ENCODE measurements at regions not wholly inside any gene's neighbourhood (a gene's known extent, or its start where the extent isn't known, plus 50 kb on each side); places are given as distances from the start of the nearest gene placed in this dataset.

DNA sequence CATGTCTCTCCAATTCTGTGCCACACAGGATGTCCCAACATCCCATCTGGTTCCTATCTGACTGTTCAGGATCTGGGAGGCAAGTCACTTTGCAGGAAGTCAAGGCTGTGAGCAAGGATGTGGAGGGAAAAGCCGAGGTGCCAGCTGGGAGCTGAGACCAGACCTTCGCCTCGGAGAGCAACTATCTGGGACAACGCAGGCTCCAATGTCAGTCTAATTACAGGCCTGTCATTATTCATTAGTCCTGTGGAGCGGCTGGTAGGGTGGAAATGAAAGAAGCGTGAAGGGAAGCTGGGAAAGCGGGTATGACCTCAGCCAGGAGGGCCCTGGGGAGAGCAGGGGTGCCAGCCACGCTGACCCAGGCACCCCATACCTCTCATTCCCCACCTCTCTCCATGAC is 147.3 kb downstream of the UNC5CL start:
- Histone ChIP-seq H3K9me3 (ENCODE audit: insufficient read depth, low read length) (no peaks in the 10 kb centered on the region), H3K27me3 (ENCODE audit: low read length) (no peaks in the 10 kb centered on the region), H3K79me2 (ENCODE audit: insufficient read depth, low read length) (no peaks in the 10 kb centered on the region), H3K4me3 (ENCODE audit: insufficient read depth, low read length, poor library complexity, severe bottlenecking) (no peak overlapping the region), H2AFZ (ENCODE audit: low read depth, low read length, severe bottlenecking) (no peak overlapping the region), H3K9me2 (replicated peaks; ENCODE audit: insufficient read depth, low read length) (no peaks in the 10 kb centered on the region), H3K9ac (ENCODE audit: low read length) (no peak overlapping the region), H4K20me1 (ENCODE audit: low read depth, low read length) (no peaks in the 10 kb centered on the region), H3K27ac (ENCODE audit: low read depth, low read length) (no peak overlapping the region), H3K36me3 (ENCODE audit: low read length) (no peaks in the 10 kb centered on the region), H3F3A (ENCODE audit: insufficient read depth) (no peaks in the 10 kb centered on the region), H3K4me2 (ENCODE audit: low read depth, low read length, poor library complexity, severe bottlenecking) (no peak overlapping the region)
- TF ChIP-seq EZH2phosphoT487 (conservative IDR thresholded peaks at IDR 0.05; ENCODE audit: low read length), result no peak
- TF ChIP-seq, protein P1, sequence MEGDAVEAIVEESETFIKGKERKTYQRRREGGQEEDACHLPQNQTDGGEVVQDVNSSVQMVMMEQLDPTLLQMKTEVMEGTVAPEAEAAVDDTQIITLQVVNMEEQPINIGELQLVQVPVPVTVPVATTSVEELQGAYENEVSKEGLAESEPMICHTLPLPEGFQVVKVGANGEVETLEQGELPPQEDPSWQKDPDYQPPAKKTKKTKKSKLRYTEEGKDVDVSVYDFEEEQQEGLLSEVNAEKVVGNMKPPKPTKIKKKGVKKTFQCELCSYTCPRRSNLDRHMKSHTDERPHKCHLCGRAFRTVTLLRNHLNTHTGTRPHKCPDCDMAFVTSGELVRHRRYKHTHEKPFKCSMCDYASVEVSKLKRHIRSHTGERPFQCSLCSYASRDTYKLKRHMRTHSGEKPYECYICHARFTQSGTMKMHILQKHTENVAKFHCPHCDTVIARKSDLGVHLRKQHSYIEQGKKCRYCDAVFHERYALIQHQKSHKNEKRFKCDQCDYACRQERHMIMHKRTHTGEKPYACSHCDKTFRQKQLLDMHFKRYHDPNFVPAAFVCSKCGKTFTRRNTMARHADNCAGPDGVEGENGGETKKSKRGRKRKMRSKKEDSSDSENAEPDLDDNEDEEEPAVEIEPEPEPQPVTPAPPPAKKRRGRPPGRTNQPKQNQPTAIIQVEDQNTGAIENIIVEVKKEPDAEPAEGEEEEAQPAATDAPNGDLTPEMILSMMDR (IDR thresholded peaks at IDR 0.05; ENCODE audit: insufficient read depth, low read length, poor library complexity, severe bottlenecking), result no peak

DNA sequence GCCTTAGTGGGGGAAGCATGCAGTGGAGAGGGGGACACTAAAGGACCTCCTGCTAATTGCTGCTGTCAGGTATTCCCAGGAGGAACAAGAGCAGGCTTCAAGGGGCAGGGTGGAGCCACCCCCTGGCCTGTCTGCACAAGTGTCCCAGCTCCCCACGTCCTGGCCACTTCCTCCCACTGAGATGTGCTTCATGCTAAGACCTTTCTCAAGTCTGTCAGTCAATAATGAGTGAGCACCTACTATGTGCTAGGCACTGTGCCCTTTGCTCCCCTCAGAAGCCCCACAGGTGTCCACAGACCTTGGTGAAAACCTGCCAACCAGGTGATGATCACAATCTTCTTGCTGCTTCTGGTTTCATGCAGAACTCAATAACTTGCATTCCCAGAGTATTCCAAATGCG is 147.9 kb downstream of the UNC5CL start:
- Histone ChIP-seq H3K36me3 (ENCODE audit: low read length) (no peaks in the 10 kb centered on the region), H3F3A (ENCODE audit: insufficient read depth) (no peaks in the 10 kb centered on the region), H3K9ac (ENCODE audit: low read length) (no peak overlapping the region), H3K27me3 (ENCODE audit: low read length) (no peaks in the 10 kb centered on the region), H3K27ac (ENCODE audit: low read depth, low read length) (no peak overlapping the region), H2AFZ (ENCODE audit: low read depth, low read length, severe bottlenecking) (no peak overlapping the region), H3K9me3 (ENCODE audit: insufficient read depth, low read length) (no peaks in the 10 kb centered on the region), H3K4me2 (ENCODE audit: low read depth, low read length, poor library complexity, severe bottlenecking) (no peak overlapping the region), H3K9me2 (replicated peaks; ENCODE audit: insufficient read depth, low read length) (no peaks in the 10 kb centered on the region), H4K20me1 (ENCODE audit: low read depth, low read length) (no peaks in the 10 kb centered on the region), H3K79me2 (ENCODE audit: insufficient read depth, low read length) (no peaks in the 10 kb centered on the region), H3K4me3 (ENCODE audit: insufficient read depth, low read length, poor library complexity, severe bottlenecking) (no peak overlapping the region)
- no peak for TF ChIP-seq EZH2phosphoT487 (conservative IDR thresholded peaks at IDR 0.05; ENCODE audit: low read length)
- TF ChIP-seq, protein P1 (IDR thresholded peaks at IDR 0.05; ENCODE audit: insufficient read depth, low read length, poor library complexity, severe bottlenecking), result no peak

DNA sequence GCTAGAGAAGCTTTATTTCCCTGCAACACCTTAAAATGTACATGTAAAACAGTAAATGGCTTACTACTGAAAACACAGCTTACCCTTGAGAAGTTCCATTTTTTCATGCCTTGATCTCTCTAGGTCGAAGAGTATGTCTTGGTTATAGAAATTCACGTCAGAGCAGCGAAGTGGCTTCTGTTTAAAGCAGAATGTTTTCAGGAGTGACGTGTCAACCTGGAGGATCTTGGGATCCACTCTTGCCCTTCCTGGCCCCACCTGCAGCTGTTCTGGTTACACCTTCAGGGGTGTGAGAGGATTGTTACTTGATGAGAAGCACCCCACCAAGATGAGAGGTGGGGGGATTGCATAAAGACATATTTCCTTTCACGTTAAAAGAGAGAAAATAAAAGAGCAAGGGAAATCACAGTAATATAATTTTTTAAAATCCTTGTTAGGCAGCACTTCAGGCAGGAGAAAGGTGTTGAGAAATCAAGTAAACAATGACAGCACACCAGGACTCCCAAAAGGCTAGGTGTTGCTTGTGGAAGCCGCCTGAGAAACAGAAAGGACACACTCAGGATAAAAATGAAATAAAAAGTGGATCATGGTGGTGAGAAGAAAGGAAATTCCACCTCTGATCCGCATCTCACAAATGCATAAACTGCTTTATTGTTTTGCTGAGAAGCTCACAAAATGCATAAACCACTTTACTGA is 149.7 kb downstream of the UNC5CL start:
- TF ChIP-seq, protein P1 (IDR thresholded peaks at IDR 0.05; ENCODE audit: insufficient read depth, low read length, poor library complexity, severe bottlenecking), result no peak
- TF ChIP-seq EZH2phosphoT487 (conservative IDR thresholded peaks at IDR 0.05; ENCODE audit: low read length), result no peak
- no peak overlapping the region for H3K4me3 ChIP-seq (ENCODE audit: insufficient read depth, low read length, poor library complexity, severe bottlenecking)
- no peaks in the 10 kb centered on the region for H4K20me1 ChIP-seq (ENCODE audit: low read depth, low read length)
- H3K9me3 ChIP-seq (ENCODE audit: insufficient read depth, low read length), result no peaks in the 10 kb centered on the region
- no peak overlapping the region for H3K9ac ChIP-seq (ENCODE audit: low read length)
- H3F3A ChIP-seq (ENCODE audit: insufficient read depth), result no peaks in the 10 kb centered on the region
- no peak overlapping the region for H3K4me2 ChIP-seq (ENCODE audit: low read depth, low read length, poor library complexity, severe bottlenecking)
- H3K79me2 ChIP-seq (ENCODE audit: insufficient read depth, low read length), result no peaks in the 10 kb centered on the region
- H3K27ac ChIP-seq (ENCODE audit: low read depth, low read length), result no peak overlapping the region
- no peak overlapping the region for H2AFZ ChIP-seq (ENCODE audit: low read depth, low read length, severe bottlenecking)
- H3K27me3 ChIP-seq (ENCODE audit: low read length), result no peaks in the 10 kb centered on the region
- no peaks in the 10 kb centered on the region for H3K36me3 ChIP-seq (ENCODE audit: low read length)
- no peaks in the 10 kb centered on the region for H3K9me2 ChIP-seq (replicated peaks; ENCODE audit: insufficient read depth, low read length)
